ENCODE measurements at regions not wholly inside any gene's neighbourhood (a gene's known extent, or its start where the extent isn't known, plus 50 kb on each side); places are given as distances from the start of the nearest gene placed in this dataset.

GRCh38 chr4:173932701-173933100 lies 350.8 kb downstream of the FBXO8 start:
- TF ChIP-seq CTCF (IDR thresholded peaks at IDR 0.05): no peak
- Histone ChIP-seq H3K4me1 (no peaks in the 10 kb centered on the region), H3K4me3 (no peak overlapping the region), H3K36me3 (no peaks in the 10 kb centered on the region), H3K27me3 (peaks cover 0 to 6% of the 10 kb centered on the region in 2 donors), H3K9me3 (no peaks in the 10 kb centered on the region), H3K27ac (no peak overlapping the region)
- DNase-seq: no peak
- intact Hi-C loops (cut with DNase I): no loop called here
- ATAC-seq: no peak

DNA sequence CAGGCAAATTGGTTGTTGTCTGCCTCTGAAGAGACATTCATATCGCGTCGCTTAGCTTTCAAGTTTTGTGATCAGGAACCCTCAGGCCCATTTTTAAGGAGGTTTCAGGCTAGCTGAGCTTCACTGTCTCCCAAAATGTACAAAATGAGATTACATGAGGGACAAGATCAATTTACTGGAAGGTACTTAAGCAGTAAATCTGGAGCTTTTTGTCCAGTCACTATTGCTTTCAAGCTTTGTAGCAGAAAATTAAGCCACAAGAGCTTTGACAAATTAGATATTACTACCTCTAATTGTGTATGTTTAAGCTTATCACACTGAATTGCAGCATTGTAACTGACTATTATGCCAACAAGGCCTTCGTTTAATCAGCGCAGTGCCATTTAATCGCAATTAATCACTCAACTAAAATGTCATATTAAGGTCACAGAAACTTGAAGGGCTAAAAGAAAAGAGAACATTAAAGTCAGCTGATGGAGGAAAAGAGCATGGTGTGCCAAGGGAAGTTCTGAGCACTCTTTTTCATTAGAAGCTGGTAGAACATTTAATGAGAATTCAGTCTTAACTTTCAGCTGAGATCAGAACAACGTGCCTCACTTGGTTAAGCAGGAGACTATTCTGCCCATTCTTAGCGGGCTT lies 353.0 kb downstream of the FBXO8 start:
- no peak for TF ChIP-seq CTCF (IDR thresholded peaks at IDR 0.05)
- Histone ChIP-seq H3K9me3 (no peaks in the 10 kb centered on the region), H3K36me3 (no peaks in the 10 kb centered on the region), H3K4me3 (no peak overlapping the region), H3K27me3 (peaks cover 0 to 6% of the 10 kb centered on the region in 2 donors), H3K27ac (no peak overlapping the region), H3K4me1 (no peaks in the 10 kb centered on the region)
- intact Hi-C loops (cut with DNase I): no loop called here
- DNase-seq (no peak), ATAC-seq (no peak)

DNA sequence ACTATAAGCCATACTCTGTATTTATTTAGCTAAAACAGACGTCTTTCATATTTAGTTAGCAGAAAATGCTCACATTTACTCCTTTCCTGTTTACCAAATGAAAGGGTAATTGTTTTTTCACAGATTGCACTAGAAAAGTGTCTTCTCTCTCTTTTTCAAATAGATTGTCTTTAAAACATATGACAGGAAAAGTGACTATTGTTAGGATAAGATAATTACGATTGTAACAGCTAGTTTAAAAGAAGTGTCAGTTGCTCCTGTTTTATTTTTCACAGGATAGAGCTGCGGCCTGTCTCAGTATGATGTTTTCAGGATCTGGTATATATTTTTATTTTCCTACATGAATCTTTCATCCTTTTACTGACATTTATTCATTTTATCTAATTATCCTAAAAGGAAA lies 353.5 kb downstream of the FBXO8 start:
- H3K4me1 ChIP-seq: no peaks in the 10 kb centered on the region
- DNase-seq: no peak
- no peak overlapping the region for H3K4me3 ChIP-seq
- H3K9me3 ChIP-seq: no peaks in the 10 kb centered on the region
- H3K27me3 ChIP-seq: peaks cover 0 to 2% of the 10 kb centered on the region in 2 donors
- H3K27ac ChIP-seq: no peak overlapping the region
- intact Hi-C loops (cut with DNase I): no loop called here
- no peaks in the 10 kb centered on the region for H3K36me3 ChIP-seq
- TF ChIP-seq CTCF (IDR thresholded peaks at IDR 0.05): no peak
- no peak for ATAC-seq

GRCh38 chr4:173924561-173924960 lies 358.9 kb downstream of the FBXO8 start:
- H3K27me3 ChIP-seq: no peaks in the 10 kb centered on the region
- no peaks in the 10 kb centered on the region for H3K9me3 ChIP-seq
- no peak overlapping the region for H3K4me3 ChIP-seq
- H3K36me3 ChIP-seq: no peaks in the 10 kb centered on the region
- DNase-seq (no peak), ATAC-seq (no peak)
- TF ChIP-seq CTCF (IDR thresholded peaks at IDR 0.05): no peak
- no peaks in the 10 kb centered on the region for H3K4me1 ChIP-seq
- no peak overlapping the region for H3K27ac ChIP-seq
- intact Hi-C loops (cut with DNase I): no loop called here

- intact Hi-C loops (cut with DNase I): no loop called here
These were observed 363.6 kb downstream of the FBXO8 start for GRCh38 chr4:173919861-173920260.

More at GRCh38 chr4:173919861-173920260, 363.6 kb downstream of the FBXO8 start:
- no peaks in the 10 kb centered on the region for H3K27me3 ChIP-seq
- H3K4me1 ChIP-seq: no peaks in the 10 kb centered on the region
- no peak overlapping the region for H3K4me3 ChIP-seq
- ATAC-seq (no peak), DNase-seq (no peak)
- H3K9me3 ChIP-seq: no peaks in the 10 kb centered on the region
- no peak for TF ChIP-seq CTCF (IDR thresholded peaks at IDR 0.05)
- H3K27ac ChIP-seq: no peak overlapping the region
- H3K36me3 ChIP-seq: no peaks in the 10 kb centered on the region
